Lower lobe of right lung (tissue), 2 donors: ENCODE measurements at regions not wholly inside any gene's neighbourhood (a gene's known extent, or its start where the extent isn't known, plus 50 kb on each side); places are given as distances from the start of the nearest gene placed in this dataset.

ENCODE experiments used
- ATAC-seq, 2 donors: fragments of 200-7000 bp; cut with Tn5 transposase; one replicate each; pipeline ENCODE4 v1.9.1; 2020 to 2022; ENCODE audit warnings: mild to moderate bottlenecking in 2 of 2, moderate library complexity in 2 of 2
- DNase-seq: peaks from one replicate; pipeline ENCODE4 v3.0.0-alpha.2; 2020
- H3K27ac ChIP-seq: fragments of 200-600 bp; one replicate; pipeline ENCODE4 v1.8.0; 2022
- H3K27me3 ChIP-seq: fragments of 200-600 bp; one replicate; pipeline ENCODE4 v1.8.0; 2022; ENCODE audit warnings: low read depth
- H3K36me3 ChIP-seq: fragments of 200-600 bp; one replicate; pipeline ENCODE4 v1.8.0; 2022; ENCODE audit warnings: mild to moderate bottlenecking
- H3K4me1 ChIP-seq: fragments of 200-600 bp; one replicate; pipeline ENCODE4 v1.8.0; 2022
- H3K4me3 ChIP-seq: fragments of 200-600 bp; one replicate; pipeline ENCODE4 v1.8.0; 2022; ENCODE audit warnings: mild to moderate bottlenecking
- H3K9me3 ChIP-seq: fragments of 200-600 bp; one replicate; pipeline ENCODE4 v1.8.0; 2022
- CTCF ChIP-seq: fragments of 200-600 bp; IDR thresholded peaks from one replicate; pipeline ENCODE4 v1.8.0; 2022; ENCODE audit warnings: antibody characterized with exemption, mild to moderate bottlenecking
- intact Hi-C: fragments of 100-400 bp; cut with DNase I; formaldehyde crosslinking; loops from one replicate; pipeline ENCODE4 v1.11.0; 2022
- donor health status: DM: no; HTN: yes; CAD: no; lungs with severe emphysema.

DNA sequence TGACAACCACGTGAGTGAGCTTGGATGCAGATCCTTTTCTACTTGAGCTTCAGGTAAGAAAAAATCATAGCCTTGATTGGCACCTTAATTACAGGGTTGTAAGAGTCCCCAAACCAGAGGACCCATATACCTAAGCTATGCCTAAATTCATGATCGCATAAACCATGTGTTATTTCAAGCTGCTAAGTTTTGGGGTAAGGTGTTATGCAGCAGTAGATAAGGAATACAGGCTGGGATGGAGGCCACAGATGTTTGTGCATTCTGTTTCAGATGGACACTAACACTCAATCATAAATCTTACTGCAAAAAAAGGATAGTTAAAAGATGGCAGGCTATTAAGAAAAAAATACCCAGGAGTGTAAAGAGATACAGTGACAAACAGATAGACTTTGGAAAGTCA, 112.3 kb downstream of the ASB9 start:
- intact Hi-C loops, result no loop called here
- Histone ChIP-seq H3K9me3 (no peaks in the 10 kb centered on the region), H3K36me3 (no peaks in the 10 kb centered on the region), H3K4me3 (no peak overlapping the region), H3K4me1 (no peaks in the 10 kb centered on the region), H3K27me3 (no peaks in the 10 kb centered on the region), H3K27ac (no peak overlapping the region)
- TF ChIP-seq CTCF, result no peak
- DNase-seq, result no peak
- no peak for ATAC-seq

- Histone ChIP-seq H3K4me1 (no peaks in the 10 kb centered on the region), H3K27ac (no peak overlapping the region), H3K27me3 (no peaks in the 10 kb centered on the region), H3K36me3 (no peaks in the 10 kb centered on the region), H3K4me3 (no peak overlapping the region), H3K9me3 (no peaks in the 10 kb centered on the region)
- intact Hi-C loops, result no loop called here
- DNase-seq, result no peak
- no peak for TF ChIP-seq CTCF
- no peak for ATAC-seq
Measured at GRCh38 chrX:15151267-15152186, 118.4 kb downstream of the ASB9 start.

GRCh38 chrX:15150586-15150985, 119.3 kb downstream of the ASB9 start:
- no peak overlapping the region for H3K4me3 ChIP-seq
- ATAC-seq (no peak), DNase-seq (no peak)
- no peak for TF ChIP-seq CTCF
- intact Hi-C loops, result no loop called here
- H3K36me3 ChIP-seq, result no peaks in the 10 kb centered on the region
- no peaks in the 10 kb centered on the region for H3K9me3 ChIP-seq
- H3K4me1 ChIP-seq, result no peaks in the 10 kb centered on the region
- no peaks in the 10 kb centered on the region for H3K27me3 ChIP-seq
- H3K27ac ChIP-seq, result no peak overlapping the region

- H3K4me3 ChIP-seq, result no peak overlapping the region
- peak; percentile 32 for TF ChIP-seq CTCF
- H3K4me1 ChIP-seq, result no peaks in the 10 kb centered on the region
- H3K27ac ChIP-seq, result no peak overlapping the region
- intact Hi-C loops, result loop anchor here (10.0 kb wide), 1 partner anchor 1102 kb away; no protein-coding TSS in a partner anchor
- no peaks in the 10 kb centered on the region for H3K9me3 ChIP-seq
- H3K27me3 ChIP-seq, result no peaks in the 10 kb centered on the region
- peak; percentile 38 for DNase-seq
- no peak for ATAC-seq
- no peaks in the 10 kb centered on the region for H3K36me3 ChIP-seq
Measured at GRCh38 chrX:15146515-15146914, 123.4 kb downstream of the ASB9 start.

- Histone ChIP-seq H3K9me3 (no peaks in the 10 kb centered on the region), H3K27me3 (no peaks in the 10 kb centered on the region), H3K4me1 (no peaks in the 10 kb centered on the region), H3K4me3 (no peak overlapping the region), H3K36me3 (no peaks in the 10 kb centered on the region), H3K27ac (no peak overlapping the region)
- intact Hi-C loops, result loop anchor here (10.0 kb wide), 1 partner anchor 1099 kb away; no protein-coding TSS in a partner anchor
- ATAC-seq (no peak), DNase-seq (no peak)
- TF ChIP-seq CTCF, result no peak
Measured at GRCh38 chrX:15143825-15144121, 126.1 kb downstream of the ASB9 start.
